GM18867 (cell line): ENCODE measurements at regions not wholly inside any gene's neighbourhood (a gene's known extent, or its start where the extent isn't known, plus 50 kb on each side); places are given as distances from the start of the nearest gene placed in this dataset.

Experiments
- ATAC-seq: cut with Tn5 transposase; IDR thresholded peaks from one replicate; pipeline ENCODE4 v1.9.1; 2021; ENCODE audit warnings: mild to moderate bottlenecking, moderate library complexity; ENCODE audit not compliant: unreplicated experiment

- ATAC-seq: no peak
Measured at GRCh38 chrX:10390187-10390586, 230.2 kb downstream of the MID1 start.

GRCh38 chrX:10393241-10393640 is 227.1 kb downstream of the MID1 start:
- ATAC-seq: no peak

GRCh38 chrX:10393899-10394298 is 226.5 kb downstream of the MID1 start:
- ATAC-seq: no peak

- no peak for ATAC-seq
Measured at GRCh38 chrX:10395179-10395578, 225.2 kb downstream of the MID1 start.
